ENCODE measurements at regions not wholly inside any gene's neighbourhood (a gene's known extent, or its start where the extent isn't known, plus 50 kb on each side); places are given as distances from the start of the nearest gene placed in this dataset.
"Not testable (repeated sequence)": the region's sequence is repeated elsewhere in the genome, so short reads cannot be mapped to it uniquely, and the experiment has no call there.

DNA sequence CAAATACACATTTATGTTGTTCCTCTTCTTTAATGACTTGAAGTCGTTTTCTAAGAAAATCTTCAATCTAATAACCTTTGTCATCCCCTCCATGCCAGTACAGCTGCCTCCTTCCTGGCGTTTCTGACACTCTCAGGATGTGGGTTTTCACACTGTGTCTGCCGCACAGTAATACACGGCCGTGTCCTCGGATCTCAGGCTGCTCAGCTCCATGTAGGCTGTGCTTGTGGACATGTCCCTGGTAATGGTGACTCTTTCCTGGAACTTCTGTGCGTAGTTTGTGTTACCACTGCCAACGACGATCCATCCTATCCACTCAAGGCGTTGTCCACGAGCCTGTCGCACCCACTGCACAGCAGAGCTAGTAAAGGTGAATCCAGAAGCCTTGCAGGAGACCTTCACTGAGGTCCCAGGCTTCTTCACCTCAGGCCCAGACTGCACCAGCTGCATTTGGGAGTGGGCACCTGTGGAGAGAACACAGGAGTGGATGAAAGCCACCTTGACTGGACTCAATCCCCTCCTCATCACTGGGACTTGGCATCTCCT lies 1095.9 kb downstream of the TMEM121 start:
- DNase-seq (ENCODE audit: low read depth) = no peak

DNA sequence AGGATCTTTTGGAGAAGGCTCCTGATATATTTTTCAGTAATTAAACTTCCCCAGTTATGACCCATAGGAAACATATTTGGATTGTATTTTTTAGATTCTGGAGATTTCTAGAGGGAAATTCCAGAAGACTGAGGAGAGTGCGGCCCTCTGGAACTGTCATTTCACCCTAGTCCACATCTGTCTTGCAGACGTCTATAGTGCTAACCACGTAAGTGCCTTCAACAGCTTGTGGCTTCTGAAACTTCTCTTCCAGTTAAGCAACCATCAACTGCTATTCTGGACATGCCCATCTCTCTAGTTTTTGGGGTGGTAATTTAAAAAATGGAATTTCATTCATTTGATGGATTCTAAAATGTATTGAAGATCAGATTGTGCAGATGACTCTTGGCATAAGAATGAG lies 1098.8 kb downstream of the TMEM121 start:
- no peak for DNase-seq (ENCODE audit: low read depth)

DNA sequence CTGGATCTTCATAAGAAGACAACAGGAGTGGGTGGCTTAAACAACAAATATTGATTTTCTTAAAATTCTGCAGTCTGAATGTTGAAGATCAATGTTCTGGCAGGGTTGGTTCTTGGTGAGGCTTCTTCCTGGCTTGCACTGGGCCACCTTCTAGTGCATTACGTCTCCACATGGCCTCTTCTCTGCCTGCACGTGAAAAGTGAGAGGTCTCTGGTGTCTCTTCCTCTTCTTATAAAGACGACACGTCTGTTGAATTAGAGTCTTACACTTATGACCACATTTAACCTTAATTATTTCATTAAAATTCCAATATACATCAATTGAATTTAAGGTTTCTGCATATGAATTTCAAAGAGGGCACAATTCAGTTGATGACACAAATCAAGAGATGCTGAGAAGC lies 1100.1 kb downstream of the TMEM121 start:
- DNase-seq (ENCODE audit: low read depth) = not testable (repeated sequence)

- DNase-seq (ENCODE audit: low read depth) = peak; percentile 47
Observed at GRCh38 chr14:106626942-106627588, 1100.7 kb downstream of the TMEM121 start.

- no peak for DNase-seq (ENCODE audit: low read depth)
Observed at GRCh38 chr14:106631879-106632278, 1105.5 kb downstream of the TMEM121 start.

DNA sequence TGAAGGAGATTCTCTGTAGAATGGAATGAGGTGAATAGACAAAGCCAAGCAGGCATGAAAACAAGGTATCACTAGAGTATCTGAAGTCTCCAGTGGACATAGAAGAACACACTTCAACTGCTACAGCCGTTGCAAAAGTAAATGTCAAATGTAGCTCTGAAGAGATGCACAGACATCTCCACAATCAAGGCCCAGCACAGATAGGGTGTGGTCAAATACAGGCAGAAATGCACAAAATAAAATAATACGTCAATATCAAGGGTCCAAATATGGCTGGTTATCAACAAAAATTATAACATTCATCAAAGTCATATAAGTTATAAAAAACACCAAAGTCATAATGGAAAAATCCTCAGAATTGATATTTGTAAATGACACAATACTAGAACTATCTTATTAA lies 1107.3 kb downstream of the TMEM121 start:
- no peak for DNase-seq (ENCODE audit: low read depth)

GRCh38 chr14:106635569-106635968 lies 1109.2 kb downstream of the TMEM121 start:
- no peak for DNase-seq (ENCODE audit: low read depth)

GRCh38 chr14:106638786-106639452 lies 1112.5 kb downstream of the TMEM121 start:
- DNase-seq (ENCODE audit: low read depth) = peak; percentile 11

- DNase-seq (ENCODE audit: low read depth) = no peak
Observed at GRCh38 chr14:106642090-106642489, 1115.7 kb downstream of the TMEM121 start.

DNA sequence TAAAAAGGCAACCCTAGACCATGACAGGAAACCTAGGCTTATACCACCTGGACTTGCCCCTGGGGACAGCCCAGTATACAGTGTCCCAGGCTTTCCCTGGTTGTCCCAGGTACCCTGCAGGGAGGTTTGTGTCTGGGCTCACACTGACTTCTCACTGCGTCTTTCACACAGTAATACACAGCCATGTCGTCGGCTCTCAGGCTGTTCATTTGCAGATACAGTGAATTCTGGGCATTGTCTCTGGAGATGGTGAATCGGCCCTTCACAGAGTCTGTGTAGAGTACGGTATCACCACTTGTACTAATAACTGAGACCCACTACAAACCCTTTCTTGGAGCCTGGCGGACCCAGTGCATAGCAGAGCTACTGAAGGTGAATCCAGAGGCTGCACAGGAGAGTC lies 1116.6 kb downstream of the TMEM121 start:
- not testable (repeated sequence) for DNase-seq (ENCODE audit: low read depth)

- DNase-seq (ENCODE audit: low read depth) = not testable (repeated sequence)
Observed at GRCh38 chr14:106648874-106649273, 1122.5 kb downstream of the TMEM121 start.

GRCh38 chr14:106651016-106651415 lies 1124.6 kb downstream of the TMEM121 start:
- no peak for DNase-seq (ENCODE audit: low read depth)

DNA sequence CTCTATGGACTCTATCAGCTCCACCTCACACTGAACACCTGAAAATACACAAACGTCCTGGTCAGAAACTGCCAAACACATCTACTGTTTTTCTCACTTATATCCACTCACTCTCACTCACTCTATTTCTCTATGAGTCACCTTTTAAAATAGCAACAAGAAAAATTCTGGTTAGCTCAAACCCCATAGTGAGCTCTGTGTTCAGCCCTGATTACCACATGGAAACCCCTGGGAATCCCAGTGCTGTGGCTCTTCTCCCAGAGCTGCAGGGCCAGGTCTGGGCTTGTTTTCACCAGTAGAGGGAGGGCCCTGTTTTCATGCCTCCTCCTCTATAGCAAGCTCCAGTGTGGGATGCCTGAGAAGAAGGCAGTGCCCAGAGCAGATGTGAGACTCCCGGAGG lies 1126.1 kb downstream of the TMEM121 start:
- no peak for DNase-seq (ENCODE audit: low read depth)

DNA sequence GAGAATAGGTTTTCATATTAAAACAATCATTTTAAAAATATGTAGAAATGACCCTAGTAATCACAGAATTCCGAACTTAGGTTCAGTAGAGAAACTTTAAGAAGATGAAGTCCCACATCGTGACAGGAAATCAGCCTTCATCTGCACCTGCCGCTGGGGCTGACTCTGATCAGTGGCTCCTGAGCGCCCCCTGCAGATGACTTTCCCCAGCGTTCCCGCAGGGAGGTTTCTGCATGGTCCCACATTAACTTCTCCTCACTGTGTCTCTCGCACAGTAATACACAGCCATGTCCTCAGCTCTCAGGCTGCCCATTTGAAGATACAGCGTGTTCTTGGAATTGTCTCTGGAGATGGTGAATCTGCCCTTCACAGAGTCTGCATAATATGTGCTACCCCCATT lies 1131.1 kb downstream of the TMEM121 start:
- DNase-seq (ENCODE audit: low read depth) = peak; percentile 27

DNA sequence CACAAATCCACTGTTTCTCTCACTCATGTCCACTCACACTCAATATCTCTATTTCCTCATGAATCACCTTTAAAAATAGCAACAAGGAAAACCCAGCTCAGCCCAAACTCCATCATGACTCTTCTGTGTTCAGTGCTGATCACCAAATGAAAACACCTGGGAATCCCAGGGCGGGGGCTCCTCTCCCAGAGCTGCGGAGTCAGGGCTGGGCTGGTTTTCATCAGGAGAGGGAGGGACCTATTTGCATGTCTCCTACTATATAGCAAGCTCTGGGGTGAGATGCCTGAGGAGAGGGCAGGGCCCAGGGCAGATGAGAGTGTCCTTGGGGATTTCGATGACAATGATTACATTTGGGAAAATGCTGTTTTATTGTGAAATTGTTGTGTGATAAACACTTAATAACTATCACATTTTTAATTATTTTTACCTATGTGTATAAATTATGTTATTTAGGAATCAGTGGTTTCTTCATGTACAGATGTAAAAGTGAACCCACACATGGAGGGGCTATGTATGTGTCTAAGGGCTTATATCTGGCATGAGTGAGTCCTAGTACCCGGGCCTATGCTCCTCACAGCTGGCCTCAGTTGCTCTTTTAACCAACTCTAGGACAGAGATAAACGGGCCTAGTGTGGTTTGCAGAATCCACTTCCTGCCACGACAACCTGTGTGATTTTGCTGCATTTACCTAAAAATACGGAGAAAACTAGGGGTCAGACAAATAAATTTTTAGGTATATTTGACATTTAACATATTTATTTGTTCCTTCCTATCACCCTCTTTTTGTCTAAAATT lies 1131.9 kb downstream of the TMEM121 start:
- not testable (repeated sequence) for DNase-seq (ENCODE audit: low read depth)

DNA sequence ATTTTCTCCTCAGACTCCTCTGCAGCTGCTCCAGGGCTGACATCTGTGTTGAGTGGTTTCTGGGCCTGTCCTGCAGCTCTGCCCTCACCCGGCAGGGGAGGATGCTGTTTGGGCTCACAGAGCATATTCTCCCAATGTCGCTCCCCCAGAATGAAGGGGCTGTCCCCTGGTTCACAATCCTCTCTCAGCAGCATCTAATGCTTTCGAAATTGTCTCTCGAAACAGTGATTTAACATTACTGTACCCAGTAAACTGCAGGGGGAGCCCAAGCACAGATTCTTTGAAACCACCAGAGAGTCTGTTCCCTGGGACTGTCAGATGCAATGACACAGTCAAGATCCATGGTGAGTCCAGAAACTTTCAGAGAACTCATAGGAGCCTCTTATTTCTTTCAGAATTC lies 1135.2 kb downstream of the TMEM121 start:
- DNase-seq (ENCODE audit: low read depth) = peak; percentile 38

- DNase-seq (ENCODE audit: low read depth) = no peak
Observed at GRCh38 chr14:106662936-106663550, 1136.7 kb downstream of the TMEM121 start.

- peak; percentile 64 for DNase-seq (ENCODE audit: low read depth)
Observed at GRCh38 chr14:106663805-106664410, 1137.5 kb downstream of the TMEM121 start.

DNA sequence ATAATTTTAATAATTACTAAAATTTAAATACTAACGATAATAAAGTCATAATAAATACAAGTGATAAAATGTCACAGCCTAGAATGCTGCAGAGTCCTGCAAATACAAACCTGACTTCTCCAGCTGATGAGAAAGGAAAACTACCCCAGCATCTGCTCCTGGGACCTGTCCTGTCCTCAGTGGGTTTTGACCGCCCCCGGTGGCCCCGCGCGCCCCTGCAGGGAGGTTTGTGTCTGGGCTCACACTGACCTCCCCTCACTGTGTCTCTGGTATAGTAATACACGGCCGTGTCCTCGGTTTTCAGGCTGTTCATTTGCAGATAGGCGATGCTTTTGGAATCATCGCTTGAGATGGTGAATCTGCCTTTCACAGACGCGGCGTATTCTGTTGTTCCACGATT lies 1139.4 kb downstream of the TMEM121 start:
- no peak for DNase-seq (ENCODE audit: low read depth)

DNA sequence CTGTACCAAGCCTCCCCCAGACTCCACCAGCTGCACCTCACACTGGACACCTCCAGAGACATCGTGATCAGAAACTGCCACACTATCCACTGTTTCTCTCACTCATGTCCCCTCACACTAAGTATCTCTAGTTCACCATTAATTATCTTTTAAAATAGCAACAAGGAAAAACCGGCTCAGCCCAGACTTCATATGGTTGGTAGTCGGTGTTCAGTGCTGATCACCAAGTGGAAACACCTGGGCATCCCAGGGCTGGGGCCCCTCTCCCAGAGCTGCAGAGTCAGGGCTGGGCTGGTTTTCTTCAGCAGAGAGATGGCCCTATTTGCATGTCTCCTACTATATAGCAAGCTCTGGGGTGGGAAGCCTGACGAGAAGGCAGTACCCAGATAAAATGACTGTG lies 1140.0 kb downstream of the TMEM121 start:
- no peak for DNase-seq (ENCODE audit: low read depth)

DNA sequence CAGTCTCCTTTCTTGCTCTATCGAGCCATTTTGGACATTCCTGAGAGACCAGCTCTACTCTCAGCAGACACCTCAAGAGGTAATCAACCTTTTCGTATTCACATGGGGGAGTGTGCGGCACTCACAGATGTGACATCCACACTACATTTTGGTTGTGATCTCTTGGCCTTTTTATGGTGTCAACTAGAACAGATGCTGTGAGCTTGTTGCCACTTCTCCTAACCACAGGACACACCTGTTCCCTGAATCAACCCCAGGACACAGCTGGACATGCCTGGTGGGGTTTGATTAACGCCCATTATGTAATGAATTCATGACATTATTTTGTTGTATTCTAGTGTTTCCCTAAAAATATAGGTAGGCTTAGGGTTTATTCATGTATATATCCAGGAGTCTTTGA lies 1143.6 kb downstream of the TMEM121 start:
- no peak for DNase-seq (ENCODE audit: low read depth)

GRCh38 chr14:106674093-106674492 lies 1147.7 kb downstream of the TMEM121 start:
- not testable (repeated sequence) for DNase-seq (ENCODE audit: low read depth)

Data from activated T-cell treated with anti-CD3 and anti-CD28 coated beads for 24 hours (primary cell).